OCI-LY7 (cell line): ENCODE measurements at regions not wholly inside any gene's neighbourhood (a gene's known extent, or its start where the extent isn't known, plus 50 kb on each side); places are given as distances from the start of the nearest gene placed in this dataset.

Source experiments
- CTCF ChIP-seq: fragments of 200-600 bp; sonication (generic); conservative IDR thresholded peaks from 2 replicates; pipeline ENCODE4 v1.5.1; 2014; ENCODE audit warnings: mild to moderate bottlenecking, antibody characterized with exemption, low read length, moderate library complexity, mixed read lengths
- EZH2phosphoT487 ChIP-seq: fragments of 200-600 bp; sonication (generic); IDR thresholded peaks from 2 replicates; pipeline ENCODE4 v1.6.1; 2018; ENCODE audit warnings: low read depth, borderline replicate concordance, mild to moderate bottlenecking, mixed run types, antibody characterized with exemption, low read length, moderate library complexity, mixed read lengths

- TF ChIP-seq CTCF (no peak), EZH2phosphoT487 (no peak)
Measured at GRCh38 chr6:23301556-23301955, 732.2 kb downstream of the HDGFL1 start.
